UCSD-AML1 (cell line): ENCODE measurements at regions not wholly inside any gene's neighbourhood (a gene's known extent, or its start where the extent isn't known, plus 50 kb on each side); places are given as distances from the start of the nearest gene placed in this dataset.

Experiments
- DNase-seq: peaks from one replicate; lab custom pipeline; 2025; ENCODE audit not compliant: unreplicated experiment; lab: John Stamatoyannopoulos, UW

- DNase-seq: no peak
Measured at GRCh38 chr5:158139161-158139560, 280.2 kb upstream of the CLINT1 start.

DNA sequence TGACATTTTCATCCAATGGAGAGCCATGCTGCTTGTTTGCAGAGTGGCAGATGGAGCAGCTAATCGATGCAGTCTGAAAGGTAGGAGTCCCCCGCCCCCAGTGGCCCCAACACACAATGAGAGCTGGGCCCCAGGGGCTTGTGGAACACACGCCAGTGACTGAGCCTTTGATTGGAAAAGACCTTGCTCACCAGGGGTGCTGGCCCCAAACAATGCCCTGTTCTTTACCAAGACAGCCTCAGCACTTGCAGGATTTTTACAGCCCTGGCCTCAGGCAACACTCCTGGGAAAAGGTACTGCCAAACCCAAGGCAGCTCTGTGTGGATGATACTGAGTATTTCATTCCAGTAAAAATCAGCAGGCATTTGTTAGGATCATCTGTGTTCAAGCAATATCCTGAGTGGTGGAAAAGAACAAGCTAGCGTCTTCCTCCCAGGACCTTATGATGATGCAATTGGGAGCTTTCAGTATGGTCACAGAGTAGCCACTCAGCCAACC, 276.8 kb upstream of the CLINT1 start:
- no peak for DNase-seq

- DNase-seq: no peak
Measured at GRCh38 chr5:158133369-158133768, 274.4 kb upstream of the CLINT1 start.

DNA sequence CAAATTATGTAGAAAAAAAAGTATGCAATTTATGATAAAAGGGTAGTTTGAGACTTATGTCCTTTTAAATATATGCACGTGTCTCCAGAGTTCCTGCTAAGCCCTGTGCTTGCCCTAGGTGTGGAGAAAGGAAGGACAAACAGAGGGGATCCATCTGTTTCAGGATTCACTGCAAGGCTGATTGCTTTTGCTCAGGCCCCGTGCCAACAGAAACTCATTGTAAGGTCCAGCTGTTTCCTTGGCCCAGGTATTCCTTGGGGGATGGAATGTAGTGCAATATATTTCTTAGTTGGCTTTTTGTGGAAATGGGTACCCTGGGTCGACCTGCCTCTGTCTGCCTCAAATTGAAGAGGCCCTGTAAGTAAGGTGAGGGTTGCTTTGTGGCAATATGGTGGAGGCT, 268.6 kb upstream of the CLINT1 start:
- DNase-seq: no peak

DNA sequence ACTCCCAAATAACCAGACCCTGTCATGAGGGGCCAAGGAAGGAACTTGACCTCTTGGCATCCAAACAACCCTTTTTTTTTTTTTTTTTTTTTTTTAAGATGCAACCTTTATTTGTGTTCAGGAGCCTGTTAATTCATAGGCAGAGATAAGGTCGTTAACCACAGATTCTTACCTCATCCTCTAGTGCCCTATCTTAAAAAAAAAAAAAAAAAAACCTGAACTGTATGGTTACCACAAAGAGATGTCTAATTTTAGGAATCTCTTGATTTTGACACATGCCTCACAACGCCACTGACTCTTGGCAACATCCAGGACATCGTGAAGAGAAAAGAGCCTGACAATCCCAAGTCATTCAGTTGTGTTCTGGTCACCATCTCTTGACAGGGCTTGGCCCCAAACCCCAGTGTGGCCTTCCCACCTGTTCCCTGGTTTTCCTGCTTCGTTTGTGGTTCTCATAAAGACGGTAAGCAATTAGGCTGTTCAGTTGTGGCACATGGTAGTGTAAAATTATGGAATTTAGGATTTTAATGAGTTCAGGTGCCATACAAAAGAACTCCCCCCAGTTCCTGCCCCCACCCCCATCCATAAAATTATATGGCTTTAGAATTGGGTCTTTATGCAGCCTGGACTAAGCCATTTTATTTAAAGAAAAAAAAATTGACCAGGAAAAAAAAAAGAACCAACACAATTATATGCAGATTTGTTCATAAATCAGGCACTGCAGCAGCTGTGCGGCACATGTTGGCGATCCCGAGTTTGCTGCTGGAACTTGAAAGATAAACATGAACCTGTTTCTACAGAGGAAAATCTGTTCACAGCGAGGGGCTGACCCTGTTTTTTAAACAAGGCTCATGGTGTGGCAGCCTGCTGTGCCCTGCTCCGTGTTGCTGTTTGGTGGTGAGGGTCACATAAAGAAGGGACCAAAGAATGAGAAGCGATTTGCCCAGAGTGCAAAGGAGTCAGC, 267.8 kb upstream of the CLINT1 start:
- DNase-seq: no peak

DNA sequence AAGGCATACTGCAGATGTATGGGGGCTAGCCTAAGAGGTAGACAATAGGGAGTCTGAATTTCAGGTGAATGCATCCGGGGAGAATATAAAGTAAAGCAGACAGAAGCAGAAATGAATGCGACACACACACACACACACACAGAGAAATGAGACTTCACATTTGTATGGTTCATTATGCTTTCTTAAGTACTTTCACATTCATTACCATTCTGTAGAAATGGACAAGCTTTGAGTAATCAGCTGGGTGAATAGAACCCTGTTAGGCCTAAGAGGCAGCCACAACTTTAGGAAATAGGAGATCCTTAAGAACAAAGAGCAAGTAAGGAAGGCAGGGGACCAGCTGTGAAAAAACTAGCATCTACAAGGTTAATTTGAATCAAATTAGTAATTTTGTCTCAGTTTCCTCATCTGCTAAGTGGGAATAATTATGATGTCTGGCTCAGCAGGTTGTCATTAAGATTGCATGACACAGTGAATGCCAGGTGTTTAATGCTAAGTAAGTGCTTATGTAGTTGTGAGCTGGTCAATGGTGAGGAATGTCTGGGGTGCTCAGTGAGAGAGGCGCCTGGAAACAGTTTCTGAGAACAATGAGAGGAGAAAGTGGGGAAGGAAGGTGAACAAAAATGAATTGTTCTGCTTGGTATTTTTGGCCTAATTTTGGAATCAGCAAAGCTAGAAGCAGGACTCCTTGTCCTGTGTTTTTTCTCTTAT, 265.8 kb upstream of the CLINT1 start:
- DNase-seq: no peak

DNA sequence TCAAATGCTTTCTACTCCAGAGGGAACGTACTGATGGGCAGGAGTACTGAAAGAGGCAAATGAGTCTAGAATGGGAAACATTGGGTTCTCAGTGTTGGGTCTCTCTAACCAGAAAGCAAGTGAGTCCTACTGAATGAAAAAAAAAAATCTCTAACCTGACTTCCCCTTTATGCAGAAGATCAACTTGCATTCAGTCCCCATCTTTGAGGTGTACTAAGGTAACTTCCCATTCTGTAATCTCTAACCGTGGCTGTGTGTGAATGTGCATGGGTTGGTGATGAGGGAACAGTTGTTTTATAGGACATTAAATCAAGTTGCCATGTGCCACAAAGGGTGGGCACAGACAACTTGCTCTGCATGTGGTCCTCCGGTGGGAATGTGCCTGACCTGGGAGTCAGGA, 264.6 kb upstream of the CLINT1 start:
- DNase-seq: no peak

DNA sequence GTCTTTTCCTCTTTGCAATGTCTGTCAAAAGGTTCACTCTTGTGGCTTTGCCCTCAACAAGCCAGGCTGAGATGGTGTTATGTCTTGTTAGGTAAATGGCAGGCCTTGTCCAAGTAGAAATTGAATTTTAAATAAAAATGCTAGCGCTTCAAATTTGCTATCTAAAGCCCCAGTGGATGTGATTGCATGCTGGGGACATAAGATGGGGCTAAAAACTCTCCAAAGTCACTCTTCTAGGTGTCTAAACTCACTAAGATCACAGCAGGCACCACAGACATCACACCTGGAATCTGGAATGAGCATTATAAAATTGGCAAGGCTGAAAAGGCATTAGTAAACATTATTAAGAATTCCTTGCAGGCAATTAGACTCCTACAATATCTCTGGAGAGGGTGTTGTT, 262.7 kb upstream of the CLINT1 start:
- no peak for DNase-seq

- no peak for DNase-seq
Measured at GRCh38 chr5:158120760-158121159, 261.8 kb upstream of the CLINT1 start.

GRCh38 chr5:158119961-158120723, 261.2 kb upstream of the CLINT1 start:
- no peak for DNase-seq

DNA sequence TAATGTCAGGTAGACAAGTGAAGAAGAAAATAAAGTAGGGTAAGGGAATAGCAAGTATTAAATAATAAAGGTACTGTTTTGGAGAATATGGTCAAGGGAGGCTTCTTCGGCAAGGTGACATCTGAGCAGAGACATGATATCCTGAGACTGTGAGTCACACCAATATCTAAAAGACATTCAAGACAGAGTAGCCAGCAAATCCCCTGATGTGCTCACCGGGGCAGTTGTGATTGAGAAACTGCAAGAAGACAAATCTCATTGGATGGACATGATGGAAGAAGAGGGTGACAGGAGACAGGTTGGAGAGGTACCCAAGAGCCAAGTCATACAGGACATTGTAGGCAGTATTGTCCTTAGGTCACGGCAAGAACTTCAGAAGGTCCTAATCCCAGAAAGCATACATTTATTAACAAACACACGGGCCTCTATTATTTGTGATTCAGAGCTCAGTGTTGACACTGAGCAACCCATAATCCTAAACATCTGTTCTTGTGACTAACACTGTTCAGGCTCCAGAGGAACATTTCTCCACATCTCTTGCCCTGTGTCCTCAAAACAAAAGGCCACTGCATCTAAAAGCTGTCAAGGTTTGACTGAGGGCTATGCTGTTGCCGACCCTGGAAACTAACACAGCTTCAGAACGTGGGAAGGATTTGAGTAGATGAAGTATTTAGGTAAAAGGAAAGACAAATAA, 258.7 kb upstream of the CLINT1 start:
- DNase-seq: no peak

- DNase-seq: no peak
Measured at GRCh38 chr5:158116965-158117364, 258.0 kb upstream of the CLINT1 start.

DNA sequence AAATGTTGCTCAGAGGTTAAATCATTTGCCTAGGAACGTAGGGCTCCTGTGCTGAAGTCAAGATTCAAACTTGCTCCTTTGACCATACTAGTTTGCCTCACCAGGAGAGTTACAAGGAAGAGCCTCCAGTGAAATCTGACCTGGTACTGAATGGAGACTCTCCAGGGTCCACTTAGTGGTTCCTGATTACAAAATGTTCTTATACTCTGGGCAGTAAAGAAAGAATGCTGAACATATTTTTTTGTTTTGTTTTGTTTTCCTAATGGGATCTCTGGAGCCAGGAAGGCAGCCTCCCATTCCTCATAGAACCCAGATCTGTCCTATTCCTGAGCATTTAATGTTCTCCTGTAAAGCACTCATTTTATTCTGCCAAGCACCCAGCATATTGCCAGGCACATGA, 256.5 kb upstream of the CLINT1 start:
- DNase-seq: no peak

- no peak for DNase-seq
Measured at GRCh38 chr5:158108177-158108576, 249.2 kb upstream of the CLINT1 start.

GRCh38 chr5:158100373-158100888, 241.5 kb upstream of the CLINT1 start:
- DNase-seq: no peak

DNA sequence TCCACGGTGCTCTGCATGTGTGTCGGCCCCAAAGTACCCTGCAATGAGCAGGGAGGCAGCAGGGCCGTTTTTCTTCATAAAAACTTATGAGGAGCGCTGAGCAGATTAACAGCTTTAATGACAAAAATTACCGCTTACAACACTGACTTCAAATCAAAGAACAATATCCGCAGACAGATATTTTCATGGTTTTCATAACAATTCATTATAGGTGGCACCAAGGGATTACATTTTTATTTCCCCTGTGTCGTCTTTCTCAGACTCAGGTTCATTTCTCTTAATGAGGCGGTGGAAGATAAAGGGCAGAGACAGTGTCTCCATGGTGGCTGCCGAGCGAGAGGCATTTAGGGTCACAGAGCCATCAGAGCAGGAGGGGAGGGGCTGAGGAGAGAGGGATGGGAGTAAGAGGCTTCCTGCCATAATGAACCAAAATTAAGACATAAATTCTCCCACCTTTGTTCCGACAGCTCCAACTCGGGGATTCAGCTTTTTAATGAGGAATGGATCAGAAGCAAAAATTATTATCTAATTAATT, 240.7 kb upstream of the CLINT1 start:
- no peak for DNase-seq

GRCh38 chr5:158096835-158097234, 237.9 kb upstream of the CLINT1 start:
- DNase-seq: no peak

GRCh38 chr5:158086856-158087255, 227.9 kb upstream of the CLINT1 start:
- DNase-seq: no peak

DNA sequence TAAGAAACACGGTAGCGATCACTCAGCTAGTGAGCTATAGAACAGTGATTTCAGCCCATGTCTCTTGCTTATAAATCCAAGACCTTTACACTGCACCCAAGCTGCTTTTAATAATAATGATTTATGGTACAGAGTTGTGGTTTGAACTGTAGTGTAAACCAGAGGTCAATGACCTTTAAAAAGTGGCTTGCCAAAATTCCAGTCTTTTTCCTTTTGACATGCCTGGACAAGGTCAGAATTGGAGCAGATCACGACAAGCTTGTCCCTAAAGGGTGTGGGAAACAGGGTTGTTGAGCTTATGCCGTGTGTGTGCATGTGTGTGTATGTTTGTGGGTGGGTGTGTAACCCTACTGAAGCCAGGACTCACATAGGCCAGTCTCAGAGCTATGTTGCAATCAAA, 225.3 kb upstream of the CLINT1 start:
- DNase-seq: no peak

- no peak for DNase-seq
Measured at GRCh38 chr5:158082696-158083287, 223.8 kb upstream of the CLINT1 start.
